Liver (tissue), 3 donors: ENCODE measurements at regions not wholly inside any gene's neighbourhood (a gene's known extent, or its start where the extent isn't known, plus 50 kb on each side); places are given as distances from the start of the nearest gene placed in this dataset.

Source experiments
- FOXA1 ChIP-seq: IDR thresholded peaks from 2 replicates; pipeline ENCODE4 v1.6.1; 2016; ENCODE audit warnings: antibody characterized with exemption
- GABPA ChIP-seq, 2 donors: IDR thresholded peaks in 1 of 2; conservative IDR thresholded peaks in 1 of 2; 2 replicates each; pipeline ENCODE4 v1.6.1; 2016; ENCODE audit warnings: antibody characterized with exemption in 2 of 2, mild to moderate bottlenecking in 1 of 2, moderate library complexity in 1 of 2
- MAX ChIP-seq: IDR thresholded peaks from 2 replicates; pipeline ENCODE4 v1.6.1; 2016; ENCODE audit warnings: antibody characterized with exemption
- TAF1 ChIP-seq: conservative IDR thresholded peaks from 2 replicates; pipeline ENCODE4 v1.6.1; 2016; ENCODE audit warnings: antibody characterized with exemption, mild to moderate bottlenecking
- TF ChIP-seq, protein P1 (sequence below): fragments of 150-350 bp; IDR thresholded peaks from 2 replicates; pipeline ENCODE4 v1.5.1; 2017; ENCODE audit warnings: improper control_type of control experiment, low read depth, low read length; ENCODE audit not compliant: missing input control
- donor health status: healthy.
- donor health status: healthy.

DNA sequence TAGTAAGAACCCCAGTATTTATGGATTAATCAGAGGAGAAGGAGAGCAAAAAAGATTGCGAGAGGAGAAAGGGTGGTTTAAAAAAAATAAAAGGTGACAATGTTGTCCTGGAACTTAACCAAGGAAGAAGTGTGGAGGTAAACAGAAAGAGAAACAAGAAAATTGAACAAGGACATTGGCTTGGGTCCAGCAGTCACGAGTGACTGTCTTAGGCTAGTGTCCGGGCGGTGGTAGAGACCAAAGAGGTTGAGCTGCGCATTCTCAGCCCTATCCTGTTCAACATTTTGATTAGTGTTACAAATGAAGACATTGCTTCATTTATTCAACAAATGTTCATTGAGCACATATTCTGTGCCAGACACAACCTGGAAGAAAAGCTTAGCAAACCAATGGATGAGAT, 329.9 kb downstream of the FGFR2 start:
- TF ChIP-seq, protein P1, sequence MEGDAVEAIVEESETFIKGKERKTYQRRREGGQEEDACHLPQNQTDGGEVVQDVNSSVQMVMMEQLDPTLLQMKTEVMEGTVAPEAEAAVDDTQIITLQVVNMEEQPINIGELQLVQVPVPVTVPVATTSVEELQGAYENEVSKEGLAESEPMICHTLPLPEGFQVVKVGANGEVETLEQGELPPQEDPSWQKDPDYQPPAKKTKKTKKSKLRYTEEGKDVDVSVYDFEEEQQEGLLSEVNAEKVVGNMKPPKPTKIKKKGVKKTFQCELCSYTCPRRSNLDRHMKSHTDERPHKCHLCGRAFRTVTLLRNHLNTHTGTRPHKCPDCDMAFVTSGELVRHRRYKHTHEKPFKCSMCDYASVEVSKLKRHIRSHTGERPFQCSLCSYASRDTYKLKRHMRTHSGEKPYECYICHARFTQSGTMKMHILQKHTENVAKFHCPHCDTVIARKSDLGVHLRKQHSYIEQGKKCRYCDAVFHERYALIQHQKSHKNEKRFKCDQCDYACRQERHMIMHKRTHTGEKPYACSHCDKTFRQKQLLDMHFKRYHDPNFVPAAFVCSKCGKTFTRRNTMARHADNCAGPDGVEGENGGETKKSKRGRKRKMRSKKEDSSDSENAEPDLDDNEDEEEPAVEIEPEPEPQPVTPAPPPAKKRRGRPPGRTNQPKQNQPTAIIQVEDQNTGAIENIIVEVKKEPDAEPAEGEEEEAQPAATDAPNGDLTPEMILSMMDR, result no peak
- no peak for TF ChIP-seq FOXA1
- TF ChIP-seq MAX, result no peak
- no peak for TF ChIP-seq GABPA (IDR thresholded peaks at IDR 0.05 in 1 of 2, conservative IDR thresholded peaks at IDR 0.05 in 1 of 2)
- no peak for TF ChIP-seq TAF1
